Thymus (tissue), 11 donors: ENCODE measurements at regions not wholly inside any gene's neighbourhood (a gene's known extent, or its start where the extent isn't known, plus 50 kb on each side); places are given as distances from the start of the nearest gene placed in this dataset.

Experiments used
- DNase-seq, 9 donors: peaks; one replicate each; pipeline ENCODE4 v3.0.0-alpha.2; 2013; ENCODE audit warnings: low spot score in 9 of 9, low read depth in 6 of 9, missing footprints in 1 of 9
- H3K27ac ChIP-seq, 2 donors: one replicate each; pipeline ENCODE4 v1.5.1; 2013; ENCODE audit warnings: control low read depth in 1 of 2, low read depth in 1 of 2, low read length in 1 of 2, mild to moderate bottlenecking in 1 of 2, moderate library complexity in 1 of 2
- H3K27me3 ChIP-seq, 2 donors: one replicate each; pipeline ENCODE4 v1.5.1; 2013; ENCODE audit warnings: low read length in 1 of 2; ENCODE audit not compliant: control insufficient read depth in 2 of 2, insufficient read depth in 1 of 2
- H3K36me3 ChIP-seq, 2 donors: one replicate each; pipeline ENCODE4 v1.5.1; 2013; ENCODE audit warnings: low read length in 1 of 2, mild to moderate bottlenecking in 1 of 2, moderate library complexity in 1 of 2; ENCODE audit not compliant: control insufficient read depth in 2 of 2, insufficient read depth in 2 of 2
- H3K4me1 ChIP-seq, 2 donors: one replicate each; pipeline ENCODE4 v1.5.1; 2013; ENCODE audit warnings: low read length in 2 of 2; ENCODE audit not compliant: control insufficient read depth in 2 of 2, insufficient read depth in 2 of 2
- H3K4me3 ChIP-seq, 2 donors: one replicate each; pipeline ENCODE4 v1.5.1; 2013; ENCODE audit warnings: low read length in 2 of 2, control low read depth in 1 of 2, mild to moderate bottlenecking in 1 of 2
- H3K9me3 ChIP-seq, 2 donors: one replicate each; pipeline ENCODE4 v1.5.1; 2013; ENCODE audit warnings: low read length in 1 of 2, mild to moderate bottlenecking in 1 of 2; ENCODE audit not compliant: control insufficient read depth in 2 of 2, insufficient read depth in 1 of 2
- WGBS: extraction: QIAGEN DNeasy Blood & Tissue Kit; methylation state at CpG from one replicate; pipeline ENCODE4 v1.1.7; 2013; 5-methylcytosine and 5-hydroxymethylcytosine counted together
- donor health status: healthy.

GRCh38 chr2:200761266-200761665 lies 50.4 kb upstream of the BZW1 start:
- 93% methylated on average over 1 of the region's 1 CpG for WGBS

More at GRCh38 chr2:200761266-200761665, 50.4 kb upstream of the BZW1 start:
- DNase-seq, result no peak
- Histone ChIP-seq H3K4me1 (peaks cover 0 to 16% of the 10 kb centered on the region in 2 donors), H3K9me3 (no peaks in the 10 kb centered on the region), H3K36me3 (peaks cover 32 to 39% of the 10 kb centered on the region in 2 donors), H3K27ac (no peak overlapping the region), H3K4me3 (no peak overlapping the region), H3K27me3 (no peaks in the 10 kb centered on the region)
